ENCODE measurements at regions not wholly inside any gene's neighbourhood (a gene's known extent, or its start where the extent isn't known, plus 50 kb on each side); places are given as distances from the start of the nearest gene placed in this dataset.

- ChIA-PET CTCF (no interaction called here), RAD21 (ENCODE audit: unreplicated experiment) (no interaction called here), SMC1A (ENCODE audit: uncharacterized antibody, unreplicated experiment) (no interaction called here), POLR2A (no interaction called here)
- Histone ChIP-seq H3K4me1 (ENCODE audit: control insufficient read depth, insufficient read depth, low read length) (no peaks in the 10 kb centered on the region), H3K36me3 (ENCODE audit: control insufficient read depth in 2 of 2, insufficient read depth in 2 of 2, low read length in 1 of 2) (no peaks in the 10 kb centered on the region), H3K79me2 (ENCODE audit: control insufficient read depth, insufficient read depth, low read length) (no peaks in the 10 kb centered on the region), H3K9ac (ENCODE audit: control insufficient read depth, insufficient read depth, low read length) (no peak overlapping the region), H4K20me1 (ENCODE audit: control insufficient read depth, insufficient read depth) (no peaks in the 10 kb centered on the region), H2AFZ (ENCODE audit: control insufficient read depth, low read depth, low read length) (no peak overlapping the region), H3K27ac (ENCODE audit: control insufficient read depth, insufficient read depth) (no peak overlapping the region), H3K27me3 (replicated peaks in 1 of 2; ENCODE audit: control insufficient read depth in 2 of 2, insufficient read depth in 2 of 2, low read length in 1 of 2) (no peaks in the 10 kb centered on the region), H3K4me2 (ENCODE audit: control insufficient read depth, insufficient read depth) (no peak overlapping the region), H3K9me3 (replicated peaks; ENCODE audit: control insufficient read depth, insufficient read depth, low read length) (no peaks in the 10 kb centered on the region), H3K4me3 (no peak overlapping the region)
- TF ChIP-seq SREBF2 (IDR thresholded peaks at IDR 0.05; ENCODE audit: low read length) (no peak), NR2F1 (conservative IDR thresholded peaks at IDR 0.05) (no peak), STAT1 (conservative IDR thresholded peaks at IDR 0.05) (no peak), SMAD1 (IDR thresholded peaks at IDR 0.05; ENCODE audit: low read depth, partially characterized antibody) (no peak), BCL3 (IDR thresholded peaks at IDR 0.05; ENCODE audit: borderline replicate concordance, insufficient read depth, low read depth, low read length, poor library complexity, severe bottlenecking) (no peak)
- TF ChIP-seq, protein P1, sequence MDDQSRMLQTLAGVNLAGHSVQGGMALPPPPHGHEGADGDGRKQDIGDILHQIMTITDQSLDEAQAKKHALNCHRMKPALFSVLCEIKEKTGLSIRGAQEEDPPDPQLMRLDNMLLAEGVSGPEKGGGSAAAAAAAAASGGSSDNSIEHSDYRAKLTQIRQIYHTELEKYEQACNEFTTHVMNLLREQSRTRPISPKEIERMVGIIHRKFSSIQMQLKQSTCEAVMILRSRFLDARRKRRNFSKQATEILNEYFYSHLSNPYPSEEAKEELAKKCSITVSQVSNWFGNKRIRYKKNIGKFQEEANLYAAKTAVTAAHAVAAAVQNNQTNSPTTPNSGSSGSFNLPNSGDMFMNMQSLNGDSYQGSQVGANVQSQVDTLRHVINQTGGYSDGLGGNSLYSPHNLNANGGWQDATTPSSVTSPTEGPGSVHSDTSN (IDR thresholded peaks at IDR 0.05; ENCODE audit: insufficient replicate concordance, low read depth, low read length), result no peak
- TF ChIP-seq, protein P2, sequence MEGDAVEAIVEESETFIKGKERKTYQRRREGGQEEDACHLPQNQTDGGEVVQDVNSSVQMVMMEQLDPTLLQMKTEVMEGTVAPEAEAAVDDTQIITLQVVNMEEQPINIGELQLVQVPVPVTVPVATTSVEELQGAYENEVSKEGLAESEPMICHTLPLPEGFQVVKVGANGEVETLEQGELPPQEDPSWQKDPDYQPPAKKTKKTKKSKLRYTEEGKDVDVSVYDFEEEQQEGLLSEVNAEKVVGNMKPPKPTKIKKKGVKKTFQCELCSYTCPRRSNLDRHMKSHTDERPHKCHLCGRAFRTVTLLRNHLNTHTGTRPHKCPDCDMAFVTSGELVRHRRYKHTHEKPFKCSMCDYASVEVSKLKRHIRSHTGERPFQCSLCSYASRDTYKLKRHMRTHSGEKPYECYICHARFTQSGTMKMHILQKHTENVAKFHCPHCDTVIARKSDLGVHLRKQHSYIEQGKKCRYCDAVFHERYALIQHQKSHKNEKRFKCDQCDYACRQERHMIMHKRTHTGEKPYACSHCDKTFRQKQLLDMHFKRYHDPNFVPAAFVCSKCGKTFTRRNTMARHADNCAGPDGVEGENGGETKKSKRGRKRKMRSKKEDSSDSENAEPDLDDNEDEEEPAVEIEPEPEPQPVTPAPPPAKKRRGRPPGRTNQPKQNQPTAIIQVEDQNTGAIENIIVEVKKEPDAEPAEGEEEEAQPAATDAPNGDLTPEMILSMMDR (IDR thresholded peaks at IDR 0.05 in 2 of 3, conservative IDR thresholded peaks at IDR 0.05 in 1 of 3; ENCODE audit: control insufficient read depth in 2 of 3, extremely low read depth in 1 of 3, insufficient read depth in 1 of 3, low read depth in 3 of 3, low read length in 3 of 3), result no peak
- TF ChIP-seq, protein P3, sequence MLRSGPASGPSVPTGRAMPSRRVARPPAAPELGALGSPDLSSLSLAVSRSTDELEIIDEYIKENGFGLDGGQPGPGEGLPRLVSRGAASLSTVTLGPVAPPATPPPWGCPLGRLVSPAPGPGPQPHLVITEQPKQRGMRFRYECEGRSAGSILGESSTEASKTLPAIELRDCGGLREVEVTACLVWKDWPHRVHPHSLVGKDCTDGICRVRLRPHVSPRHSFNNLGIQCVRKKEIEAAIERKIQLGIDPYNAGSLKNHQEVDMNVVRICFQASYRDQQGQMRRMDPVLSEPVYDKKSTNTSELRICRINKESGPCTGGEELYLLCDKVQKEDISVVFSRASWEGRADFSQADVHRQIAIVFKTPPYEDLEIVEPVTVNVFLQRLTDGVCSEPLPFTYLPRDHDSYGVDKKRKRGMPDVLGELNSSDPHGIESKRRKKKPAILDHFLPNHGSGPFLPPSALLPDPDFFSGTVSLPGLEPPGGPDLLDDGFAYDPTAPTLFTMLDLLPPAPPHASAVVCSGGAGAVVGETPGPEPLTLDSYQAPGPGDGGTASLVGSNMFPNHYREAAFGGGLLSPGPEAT (IDR thresholded peaks at IDR 0.05; ENCODE audit: low read depth), result no peak
- TF ChIP-seq, protein P4, sequence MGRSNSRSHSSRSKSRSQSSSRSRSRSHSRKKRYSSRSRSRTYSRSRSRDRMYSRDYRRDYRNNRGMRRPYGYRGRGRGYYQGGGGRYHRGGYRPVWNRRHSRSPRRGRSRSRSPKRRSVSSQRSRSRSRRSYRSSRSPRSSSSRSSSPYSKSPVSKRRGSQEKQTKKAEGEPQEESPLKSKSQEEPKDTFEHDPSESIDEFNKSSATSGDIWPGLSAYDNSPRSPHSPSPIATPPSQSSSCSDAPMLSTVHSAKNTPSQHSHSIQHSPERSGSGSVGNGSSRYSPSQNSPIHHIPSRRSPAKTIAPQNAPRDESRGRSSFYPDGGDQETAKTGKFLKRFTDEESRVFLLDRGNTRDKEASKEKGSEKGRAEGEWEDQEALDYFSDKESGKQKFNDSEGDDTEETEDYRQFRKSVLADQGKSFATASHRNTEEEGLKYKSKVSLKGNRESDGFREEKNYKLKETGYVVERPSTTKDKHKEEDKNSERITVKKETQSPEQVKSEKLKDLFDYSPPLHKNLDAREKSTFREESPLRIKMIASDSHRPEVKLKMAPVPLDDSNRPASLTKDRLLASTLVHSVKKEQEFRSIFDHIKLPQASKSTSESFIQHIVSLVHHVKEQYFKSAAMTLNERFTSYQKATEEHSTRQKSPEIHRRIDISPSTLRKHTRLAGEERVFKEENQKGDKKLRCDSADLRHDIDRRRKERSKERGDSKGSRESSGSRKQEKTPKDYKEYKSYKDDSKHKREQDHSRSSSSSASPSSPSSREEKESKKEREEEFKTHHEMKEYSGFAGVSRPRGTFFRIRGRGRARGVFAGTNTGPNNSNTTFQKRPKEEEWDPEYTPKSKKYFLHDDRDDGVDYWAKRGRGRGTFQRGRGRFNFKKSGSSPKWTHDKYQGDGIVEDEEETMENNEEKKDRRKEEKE (IDR thresholded peaks at IDR 0.05), result no peak
- in situ Hi-C loops (cut with MboI) (no loop called here), intact Hi-C loops (cut with micrococcal nuclease; ENCODE audit: unreplicated experiment) (no loop called here)
- ATAC-seq (no peak), DNase-seq (ENCODE audit: low read depth, low spot score) (no peak), FAIRE-seq (no peak)
- BruUV-seq (replicated peaks), result no TSS peak
Measured at GRCh38 chr6:48814957-48815356, 648.1 kb downstream of the MMUT start.

Data from GM12878 (cell line).